Fibroblast of villous mesenchyme (primary cell): ENCODE measurements at regions not wholly inside any gene's neighbourhood (a gene's known extent, or its start where the extent isn't known, plus 50 kb on each side); places are given as distances from the start of the nearest gene placed in this dataset.

Source experiments
- DNase-seq: peaks from one replicate; pipeline ENCODE4 v3.0.0-alpha.2; 2010; ENCODE audit warnings: low read depth
- H3K4me3 ChIP-seq: 2 replicates; pipeline ENCODE4 v1.5.1; 2011; ENCODE audit warnings: low read depth, mild to moderate bottlenecking, low read length
- CTCF ChIP-seq: IDR thresholded peaks from 2 replicates; pipeline ENCODE4 v1.5.1; 2012; ENCODE audit warnings: low read depth, mild to moderate bottlenecking, low read length; ENCODE audit not compliant: insufficient read depth

GRCh38 chr9:23426144-23426543 lies 399.9 kb downstream of the ELAVL2 start:
- no peak overlapping the region for H3K4me3 ChIP-seq
- DNase-seq: no peak
- TF ChIP-seq CTCF: no peak

GRCh38 chr9:23431459-23431858 lies 394.6 kb downstream of the ELAVL2 start:
- no peak for TF ChIP-seq CTCF
- DNase-seq: no peak
- H3K4me3 ChIP-seq: no peak overlapping the region

- DNase-seq: no peak
- TF ChIP-seq CTCF: no peak
- no peak overlapping the region for H3K4me3 ChIP-seq
These were observed 391.4 kb downstream of the ELAVL2 start for GRCh38 chr9:23434654-23435053.

- DNase-seq: no peak
- no peak for TF ChIP-seq CTCF
- H3K4me3 ChIP-seq: no peak overlapping the region
These were observed 387.6 kb downstream of the ELAVL2 start for GRCh38 chr9:23438299-23438907.

GRCh38 chr9:23441275-23441674 lies 384.8 kb downstream of the ELAVL2 start:
- H3K4me3 ChIP-seq: no peak overlapping the region
- no peak for DNase-seq
- TF ChIP-seq CTCF: no peak

- DNase-seq: no peak
- TF ChIP-seq CTCF: no peak
- no peak overlapping the region for H3K4me3 ChIP-seq
These were observed 381.4 kb downstream of the ELAVL2 start for GRCh38 chr9:23444658-23445057.

GRCh38 chr9:23447166-23447565 lies 378.9 kb downstream of the ELAVL2 start:
- DNase-seq: no peak
- TF ChIP-seq CTCF: no peak
- no peak overlapping the region for H3K4me3 ChIP-seq
